Mesendoderm (in vitro differentiated cells): ENCODE measurements at regions not wholly inside any gene's neighbourhood (a gene's known extent, or its start where the extent isn't known, plus 50 kb on each side); places are given as distances from the start of the nearest gene placed in this dataset.

Experiments
- DNase-seq: peaks from one replicate; pipeline ENCODE4 v3.0.0; 2013
- H2AK5ac ChIP-seq: 2 replicates; pipeline ENCODE4 v1.6.1; 2013; ENCODE audit warnings: low read length, inconsistent platforms
- H2BK120ac ChIP-seq: 2 replicates; pipeline ENCODE4 v1.6.1; 2013; ENCODE audit warnings: low read depth, mild to moderate bottlenecking, low read length, moderate library complexity, mixed read lengths
- H2BK15ac ChIP-seq: replicated peaks from 2 replicates; pipeline ENCODE4 v1.6.1; 2013; ENCODE audit warnings: low read depth, mild to moderate bottlenecking, moderate library complexity
- H2BK5ac ChIP-seq: 2 replicates; pipeline ENCODE4 v1.6.1; 2013; ENCODE audit warnings: low read length, inconsistent platforms
- H3K18ac ChIP-seq: 2 replicates; pipeline ENCODE4 v1.6.1; 2013; ENCODE audit warnings: mild to moderate bottlenecking, low read length, mixed read lengths
- H3K23ac ChIP-seq: one replicate; pipeline ENCODE4 v1.6.1; 2013; ENCODE audit warnings: low read length
- H3K27ac ChIP-seq: 2 replicates; pipeline ENCODE4 v1.5.1; 2013; ENCODE audit warnings: low read depth, mild to moderate bottlenecking, inconsistent platforms, low read length, moderate library complexity
- H3K27me3 ChIP-seq: 2 replicates; pipeline ENCODE4 v1.6.1; 2013; ENCODE audit warnings: low read length, control low read depth, mild to moderate bottlenecking, inconsistent platforms; ENCODE audit not compliant: insufficient read depth, poor library complexity
- H3K36me3 ChIP-seq: 2 replicates; pipeline ENCODE4 v1.6.1; 2013; ENCODE audit warnings: low read length, inconsistent platforms; ENCODE audit not compliant: control insufficient read depth, insufficient read depth
- H3K4ac ChIP-seq: one replicate; pipeline ENCODE4 v1.6.1; 2013; ENCODE audit warnings: low read depth, mild to moderate bottlenecking, low read length, moderate library complexity
- H3K4me1 ChIP-seq: 2 replicates; pipeline ENCODE4 v1.6.1; 2013; ENCODE audit warnings: low read depth, low read length, inconsistent platforms; ENCODE audit not compliant: control insufficient read depth
- H3K4me2 ChIP-seq: 2 replicates; pipeline ENCODE4 v1.6.1; 2013; ENCODE audit warnings: low read length
- H3K4me3 ChIP-seq: 2 replicates; pipeline ENCODE4 v1.5.1; 2013; ENCODE audit warnings: mild to moderate bottlenecking, low read length
- H3K56ac ChIP-seq: one replicate; pipeline ENCODE4 v1.6.1; 2013; ENCODE audit warnings: low read length
- H3K79me1 ChIP-seq: 2 replicates; pipeline ENCODE4 v1.6.1; 2013; ENCODE audit warnings: low read length, inconsistent platforms
- H3K79me2 ChIP-seq: 2 replicates; pipeline ENCODE4 v1.6.1; 2013; ENCODE audit warnings: mild to moderate bottlenecking, low read length; ENCODE audit not compliant: control insufficient read depth, insufficient read depth
- H3K9ac ChIP-seq: 2 replicates; pipeline ENCODE4 v1.6.1; 2013; ENCODE audit warnings: low read length, inconsistent platforms
- H4K5ac ChIP-seq: one replicate; pipeline ENCODE4 v1.6.1; 2013; ENCODE audit warnings: low read length
- H4K8ac ChIP-seq: one replicate; pipeline ENCODE4 v1.6.1; 2013; ENCODE audit warnings: low read depth, mild to moderate bottlenecking, control low read depth, low read length, moderate library complexity
- WGBS: extraction: QIAGEN DNeasy Blood & Tissue Kit; methylation state at CpG from one replicate; pipeline ENCODE4 v1.1.7; 2013; ENCODE audit warnings: low lambda C conversion rate, missing lambda C conversion rate; ENCODE audit not compliant: insufficient coverage; ENCODE audit errors: extremely low coverage; 5-methylcytosine and 5-hydroxymethylcytosine counted together

DNA sequence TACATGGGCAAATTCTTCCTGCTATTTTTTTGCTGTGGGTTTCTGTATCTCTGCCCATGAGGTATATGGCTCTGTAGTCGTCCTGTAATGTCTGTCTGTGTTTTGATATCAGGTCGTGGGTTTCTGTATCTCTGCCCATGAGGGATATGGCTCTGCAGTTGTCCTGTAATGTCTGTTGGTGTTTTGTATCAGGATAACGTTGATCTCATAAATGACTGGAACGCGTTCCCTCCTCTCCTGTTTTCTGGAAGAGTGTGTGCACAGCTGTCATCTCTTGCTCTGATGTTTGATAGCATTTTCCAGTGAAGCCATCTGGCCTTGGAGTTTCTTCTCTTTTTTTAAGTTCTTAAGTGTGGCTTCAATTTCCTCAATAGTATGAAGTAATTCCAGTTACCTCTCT lies 57.2 kb downstream of the SOX1 start:
- WGBS, result no CpG with 5 or more reads among the region's 5 CpGs
- no peak overlapping the region for H2BK5ac ChIP-seq
- no peak overlapping the region for H3K4me2 ChIP-seq

DNA sequence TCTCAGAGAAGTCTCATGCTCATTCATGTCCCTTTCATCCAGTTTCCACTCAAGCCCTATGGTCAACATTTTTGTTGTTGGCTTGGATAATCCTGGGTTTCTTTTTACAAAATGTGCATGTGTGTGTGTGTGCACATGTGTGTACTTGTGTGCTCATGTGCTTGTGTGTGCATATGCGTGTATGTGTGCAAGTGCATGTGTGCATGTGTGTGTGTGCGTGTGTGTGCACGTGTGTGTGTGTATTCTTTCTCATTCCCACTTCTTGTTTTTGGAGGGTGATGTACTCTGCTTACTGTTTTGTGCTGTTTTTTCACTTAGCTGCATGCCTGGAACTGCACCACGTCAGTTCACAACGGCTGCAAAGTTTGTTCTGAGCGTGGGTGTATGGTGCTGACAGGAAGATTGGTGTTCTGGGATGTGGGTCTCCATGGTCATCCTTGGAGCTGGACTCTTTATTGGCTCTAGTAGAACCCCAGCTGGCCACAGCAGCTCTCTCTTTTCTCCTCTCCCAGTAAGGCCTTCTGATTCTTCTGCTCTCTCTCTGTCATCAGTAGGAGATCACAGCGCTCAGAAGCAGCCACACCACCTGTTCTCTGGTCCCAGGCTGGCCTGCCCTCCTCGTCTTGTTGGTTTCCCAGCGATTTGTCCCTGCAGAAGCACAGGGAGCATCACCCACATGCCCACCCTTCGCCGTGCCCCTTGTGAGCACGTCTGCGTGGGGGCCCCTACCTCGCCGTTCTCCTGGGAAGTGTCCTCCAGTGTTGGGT lies 60.8 kb downstream of the SOX1 start:
- H3K4me3 ChIP-seq, result no peak overlapping the region
- no peak overlapping the region for H2BK5ac ChIP-seq
- H3K4me2 ChIP-seq, result no peak overlapping the region
- no peak overlapping the region for H2AK5ac ChIP-seq
- no CpG with 5 or more reads among the region's 15 CpGs for WGBS
- no peak overlapping the region for H4K8ac ChIP-seq
- no peaks in the 10 kb centered on the region for H3K4me1 ChIP-seq
- DNase-seq, result no peak
- no peak overlapping the region for H3K23ac ChIP-seq
- no peak overlapping the region for H3K9ac ChIP-seq
- H3K56ac ChIP-seq, result no peak overlapping the region
- no peaks in the 10 kb centered on the region for H3K36me3 ChIP-seq
- no peak overlapping the region for H3K4ac ChIP-seq
- no peak overlapping the region for H2BK15ac ChIP-seq
- no peak overlapping the region for H2BK120ac ChIP-seq
- H4K5ac ChIP-seq, result no peak overlapping the region
- H3K27me3 ChIP-seq, result no peaks in the 10 kb centered on the region
- no peaks in the 10 kb centered on the region for H3K79me2 ChIP-seq
- H3K27ac ChIP-seq, result no peak overlapping the region
- H3K18ac ChIP-seq, result no peak overlapping the region
- no peaks in the 10 kb centered on the region for H3K79me1 ChIP-seq

More for the DNA sequence above, 57.2 kb downstream of the SOX1 start:
- Histone ChIP-seq H3K79me2 (no peaks in the 10 kb centered on the region), H3K9ac (no peak overlapping the region), H3K4me1 (no peaks in the 10 kb centered on the region), H3K18ac (no peak overlapping the region), H3K27me3 (no peaks in the 10 kb centered on the region), H3K79me1 (no peaks in the 10 kb centered on the region), H3K4ac (no peak overlapping the region), H3K36me3 (no peaks in the 10 kb centered on the region), H2BK120ac (no peak overlapping the region), H3K23ac (no peak overlapping the region), H4K5ac (no peak overlapping the region), H2BK15ac (no peak overlapping the region), H2AK5ac (no peak overlapping the region), H4K8ac (no peak overlapping the region), H3K56ac (no peak overlapping the region), H3K4me3 (no peak overlapping the region), H3K27ac (no peak overlapping the region)
- no peak for DNase-seq

DNA sequence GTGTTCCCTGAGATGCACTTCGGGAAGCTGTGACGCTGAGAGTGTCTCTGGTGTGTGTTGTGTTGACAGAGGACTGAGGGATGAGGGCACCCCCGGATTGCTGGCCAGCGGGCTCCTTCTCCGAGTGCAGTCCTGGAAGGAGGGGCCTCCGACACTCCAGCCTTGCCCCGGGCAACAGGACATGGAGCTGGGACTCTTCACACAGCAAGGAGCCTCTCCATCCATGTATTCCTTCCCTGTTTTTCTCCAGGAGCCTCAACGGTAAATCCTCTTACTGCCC lies 61.3 kb downstream of the SOX1 start:
- no peaks in the 10 kb centered on the region for H3K36me3 ChIP-seq
- no peak overlapping the region for H3K4me2 ChIP-seq
- no peak overlapping the region for H2BK15ac ChIP-seq
- no peak for DNase-seq
- H4K8ac ChIP-seq, result no peak overlapping the region
- H3K79me2 ChIP-seq, result no peaks in the 10 kb centered on the region
- no peaks in the 10 kb centered on the region for H3K79me1 ChIP-seq
- WGBS, result no CpG with 5 or more reads among the region's 8 CpGs
- H3K23ac ChIP-seq, result no peak overlapping the region
- no peak overlapping the region for H3K4me3 ChIP-seq
- H3K9ac ChIP-seq, result no peak overlapping the region
- H3K27ac ChIP-seq, result no peak overlapping the region
- no peak overlapping the region for H2BK5ac ChIP-seq
- no peak overlapping the region for H2BK120ac ChIP-seq
- H3K4me1 ChIP-seq, result no peaks in the 10 kb centered on the region
- no peak overlapping the region for H3K18ac ChIP-seq
- H3K56ac ChIP-seq, result no peak overlapping the region
- H3K4ac ChIP-seq, result no peak overlapping the region
- H2AK5ac ChIP-seq, result no peak overlapping the region
- H3K27me3 ChIP-seq, result no peaks in the 10 kb centered on the region
- no peak overlapping the region for H4K5ac ChIP-seq

DNA sequence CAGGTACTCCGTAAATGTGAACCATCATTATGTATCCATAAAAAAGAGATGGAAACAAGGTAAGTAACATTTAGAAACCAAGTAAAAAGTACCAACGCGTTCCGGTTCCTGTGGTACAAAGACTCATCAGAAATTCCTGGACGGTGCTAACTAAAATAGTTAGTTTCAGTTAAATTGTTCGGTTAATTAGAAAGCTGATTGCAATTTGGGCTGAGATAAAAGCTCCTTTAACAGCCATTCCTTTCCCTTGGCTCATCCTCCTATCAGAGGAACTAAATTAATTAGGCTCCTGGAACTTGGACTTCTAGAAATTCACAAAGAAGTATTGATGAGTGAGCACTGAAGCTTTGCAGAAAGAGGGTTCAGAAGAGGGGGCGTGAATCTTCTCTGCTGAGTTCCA lies 63.5 kb downstream of the SOX1 start:
- no peak overlapping the region for H2BK5ac ChIP-seq
- DNase-seq, result no peak
- no peak overlapping the region for H3K4ac ChIP-seq
- H3K23ac ChIP-seq, result no peak overlapping the region
- H2AK5ac ChIP-seq, result no peak overlapping the region
- no peaks in the 10 kb centered on the region for H3K79me2 ChIP-seq
- no peaks in the 10 kb centered on the region for H3K36me3 ChIP-seq
- no peak overlapping the region for H3K9ac ChIP-seq
- H3K4me2 ChIP-seq, result no peak overlapping the region
- H4K8ac ChIP-seq, result no peak overlapping the region
- no peak overlapping the region for H4K5ac ChIP-seq
- no peak overlapping the region for H2BK120ac ChIP-seq
- H3K27me3 ChIP-seq, result no peaks in the 10 kb centered on the region
- H2BK15ac ChIP-seq, result no peak overlapping the region
- no peak overlapping the region for H3K56ac ChIP-seq
- H3K4me3 ChIP-seq, result no peak overlapping the region
- H3K27ac ChIP-seq, result no peak overlapping the region
- H3K4me1 ChIP-seq, result no peaks in the 10 kb centered on the region
- H3K79me1 ChIP-seq, result no peaks in the 10 kb centered on the region
- H3K18ac ChIP-seq, result no peak overlapping the region
- WGBS, result no CpG with 5 or more reads among the region's 7 CpGs

DNA sequence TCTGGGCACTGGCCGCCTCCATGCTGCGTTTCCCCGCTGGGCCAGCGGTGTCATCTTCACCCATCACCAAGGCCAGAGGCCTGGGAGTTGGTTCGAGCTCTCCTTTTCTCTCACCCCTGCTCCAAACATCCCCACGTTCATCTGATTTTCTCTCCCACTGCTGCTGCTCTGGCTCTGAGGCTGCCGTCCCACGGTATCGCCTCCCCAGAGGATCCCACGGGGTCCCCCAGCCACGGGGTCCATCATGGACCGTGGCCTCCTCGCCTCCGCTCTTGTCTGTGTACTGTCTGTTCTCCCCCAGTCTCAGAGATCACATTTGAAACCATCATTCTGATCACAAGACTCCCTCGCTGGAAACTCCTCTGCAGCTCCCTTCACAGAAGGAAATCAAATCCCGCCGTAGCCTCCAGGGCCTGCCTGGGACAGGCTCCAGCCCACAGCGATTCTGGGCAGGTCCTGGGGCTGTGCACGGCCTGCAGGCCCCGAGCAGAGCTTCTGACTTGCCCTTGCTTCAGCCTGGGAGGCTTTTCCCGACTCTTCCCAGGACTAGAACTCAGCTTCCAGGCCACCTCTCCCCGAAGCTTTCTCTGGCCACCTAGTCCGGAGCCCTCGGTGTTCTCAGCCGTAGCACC lies 64.2 kb downstream of the SOX1 start:
- H3K4me2 ChIP-seq, result no peak overlapping the region
- no peak overlapping the region for H3K56ac ChIP-seq
- H3K27ac ChIP-seq, result no peak overlapping the region
- H2AK5ac ChIP-seq, result no peak overlapping the region
- DNase-seq, result no peak
- no peak overlapping the region for H3K4me3 ChIP-seq
- H3K79me2 ChIP-seq, result no peaks in the 10 kb centered on the region
- no peaks in the 10 kb centered on the region for H3K4me1 ChIP-seq
- H4K5ac ChIP-seq, result no peak overlapping the region
- no peak overlapping the region for H2BK120ac ChIP-seq
- no peak overlapping the region for H4K8ac ChIP-seq
- H3K18ac ChIP-seq, result no peak overlapping the region
- H3K36me3 ChIP-seq, result no peaks in the 10 kb centered on the region
- no peak overlapping the region for H2BK5ac ChIP-seq
- H3K9ac ChIP-seq, result no peak overlapping the region
- no peaks in the 10 kb centered on the region for H3K27me3 ChIP-seq
- H2BK15ac ChIP-seq, result no peak overlapping the region
- WGBS, result no CpG with 5 or more reads among the region's 25 CpGs
- no peak overlapping the region for H3K4ac ChIP-seq
- H3K79me1 ChIP-seq, result no peaks in the 10 kb centered on the region
- H3K23ac ChIP-seq, result no peak overlapping the region

DNA sequence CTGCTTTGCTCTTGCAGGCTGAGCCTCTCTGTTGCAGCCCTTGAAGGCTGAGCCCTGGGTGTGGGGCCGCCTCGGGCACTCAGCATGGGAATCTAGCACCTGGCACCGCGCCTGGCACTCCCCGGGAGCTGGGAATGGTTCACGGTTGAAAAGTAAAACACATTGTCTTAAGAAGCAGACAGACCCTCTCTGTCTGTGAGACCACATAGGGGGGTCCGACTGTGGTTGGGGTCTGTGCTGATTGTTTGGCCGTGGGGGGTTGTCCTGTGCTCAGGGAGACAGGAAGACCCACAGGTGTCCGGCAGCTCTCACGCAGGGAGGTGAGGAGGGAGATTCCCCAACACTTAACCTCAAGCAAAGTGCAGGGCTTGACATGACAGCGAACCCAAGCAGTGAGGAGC lies 64.8 kb downstream of the SOX1 start:
- no peak for DNase-seq
- Histone ChIP-seq H3K79me2 (no peaks in the 10 kb centered on the region), H3K27me3 (no peaks in the 10 kb centered on the region), H3K79me1 (no peaks in the 10 kb centered on the region), H3K56ac (no peak overlapping the region), H3K23ac (peak overlapping the region; percentile 15), H2BK15ac (no peak overlapping the region), H3K27ac (no peak overlapping the region), H3K4me1 (no peaks in the 10 kb centered on the region), H2BK120ac (no peak overlapping the region), H3K36me3 (no peaks in the 10 kb centered on the region), H3K4ac (no peak overlapping the region), H3K4me3 (no peak overlapping the region), H3K4me2 (no peak overlapping the region), H3K18ac (no peak overlapping the region), H4K8ac (no peak overlapping the region), H2BK5ac (no peak overlapping the region), H2AK5ac (no peak overlapping the region), H4K5ac (no peak overlapping the region), H3K9ac (no peak overlapping the region)
- no CpG with 5 or more reads among the region's 11 CpGs for WGBS
